ENCODE measurements at regions not wholly inside any gene's neighbourhood (a gene's known extent, or its start where the extent isn't known, plus 50 kb on each side); places are given as distances from the start of the nearest gene placed in this dataset.
A peak's percentile ranks its signal among the peaks of the same experiment; 100 is the strongest.

DNA sequence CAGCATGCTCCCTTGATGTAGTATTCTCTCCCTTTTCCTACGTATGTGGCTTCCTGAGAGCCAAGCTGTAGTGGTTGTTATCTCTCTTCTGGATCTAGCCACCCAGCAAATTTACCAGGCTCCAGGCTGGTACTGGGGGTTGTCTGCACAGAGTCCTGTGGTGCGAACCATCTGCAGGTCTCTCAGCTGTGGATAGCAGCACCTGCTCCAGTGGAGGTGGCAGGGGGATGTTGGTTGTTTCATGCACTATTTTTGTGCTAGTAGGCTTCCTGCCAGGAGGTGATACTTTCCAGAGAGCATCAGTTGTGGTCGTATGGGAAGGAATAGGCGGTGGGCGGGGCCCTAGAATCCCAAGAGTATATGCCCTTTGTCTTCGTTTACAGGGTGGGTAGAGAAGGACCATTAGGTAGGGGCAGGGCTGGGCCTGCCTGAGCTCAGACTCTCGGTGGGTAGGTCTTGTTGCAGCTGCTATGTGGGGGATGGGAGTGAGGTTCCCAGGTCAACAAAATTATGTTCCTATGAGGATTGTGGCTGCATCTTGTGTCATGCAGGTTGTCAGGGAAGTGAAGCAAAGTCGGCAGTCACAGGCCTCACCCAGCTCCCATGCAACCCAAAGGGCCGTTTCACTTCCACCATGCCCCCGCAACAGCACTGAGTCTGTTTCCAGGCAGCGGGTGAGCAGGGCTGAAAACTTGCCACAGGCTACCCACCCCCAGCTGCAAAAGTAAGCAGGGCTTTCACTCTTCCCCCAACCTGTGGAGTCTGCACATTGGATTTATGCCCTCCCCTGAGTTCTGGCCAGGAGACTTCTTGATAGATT lies 1139.5 kb downstream of the BCL11A start:
- no peaks in the 10 kb centered on the region for H4K20me1 ChIP-seq (ENCODE audit: insufficient read depth, low read length)
- H3K27ac ChIP-seq (ENCODE audit: low read length), result peak overlapping the region; percentile 90
- peaks cover 35% of the 10 kb centered on the region for H3K9me3 ChIP-seq (ENCODE audit: insufficient read depth, low read length, severe bottlenecking)
- DNase-seq (peak; percentile 95), ATAC-seq (ENCODE audit: insufficient read depth, low read depth) (peak; percentile 88)
- H3K27me3 ChIP-seq (ENCODE audit: insufficient read depth, low read length, poor library complexity), result no peaks in the 10 kb centered on the region
- peak overlapping the region; percentile 51; the same call in 1 of the 2 replicates for H2AFZ ChIP-seq (ENCODE audit: low read depth, low read length)
- peaks cover 44% of the 10 kb centered on the region for H3K4me1 ChIP-seq (ENCODE audit: insufficient read depth, low read length)
- H3K79me2 ChIP-seq (ENCODE audit: insufficient read depth, low read length), result no peaks in the 10 kb centered on the region
- H3K9ac ChIP-seq (ENCODE audit: low read depth, low read length), result peak overlapping the region; percentile 48
- no peak for TF ChIP-seq EZH2 (IDR thresholded peaks at IDR 0.05; ENCODE audit: borderline replicate concordance, low read depth, low read length, severe bottlenecking)
- TF ChIP-seq, protein P1, sequence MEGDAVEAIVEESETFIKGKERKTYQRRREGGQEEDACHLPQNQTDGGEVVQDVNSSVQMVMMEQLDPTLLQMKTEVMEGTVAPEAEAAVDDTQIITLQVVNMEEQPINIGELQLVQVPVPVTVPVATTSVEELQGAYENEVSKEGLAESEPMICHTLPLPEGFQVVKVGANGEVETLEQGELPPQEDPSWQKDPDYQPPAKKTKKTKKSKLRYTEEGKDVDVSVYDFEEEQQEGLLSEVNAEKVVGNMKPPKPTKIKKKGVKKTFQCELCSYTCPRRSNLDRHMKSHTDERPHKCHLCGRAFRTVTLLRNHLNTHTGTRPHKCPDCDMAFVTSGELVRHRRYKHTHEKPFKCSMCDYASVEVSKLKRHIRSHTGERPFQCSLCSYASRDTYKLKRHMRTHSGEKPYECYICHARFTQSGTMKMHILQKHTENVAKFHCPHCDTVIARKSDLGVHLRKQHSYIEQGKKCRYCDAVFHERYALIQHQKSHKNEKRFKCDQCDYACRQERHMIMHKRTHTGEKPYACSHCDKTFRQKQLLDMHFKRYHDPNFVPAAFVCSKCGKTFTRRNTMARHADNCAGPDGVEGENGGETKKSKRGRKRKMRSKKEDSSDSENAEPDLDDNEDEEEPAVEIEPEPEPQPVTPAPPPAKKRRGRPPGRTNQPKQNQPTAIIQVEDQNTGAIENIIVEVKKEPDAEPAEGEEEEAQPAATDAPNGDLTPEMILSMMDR (IDR thresholded peaks at IDR 0.05; ENCODE audit: borderline replicate concordance, extremely low read depth, low read length, poor library complexity, severe bottlenecking), result peak; percentile 3
- peak overlapping the region in 1 of 2 experiments; percentile 45; a peak in 2 of 4 replicates for H3K4me3 ChIP-seq (ENCODE audit: low read depth in 1 of 2, low read length in 2 of 2)
- peak overlapping the region; percentile 65 for H3K4me2 ChIP-seq (ENCODE audit: insufficient read depth, low read length)
- no peaks in the 10 kb centered on the region for H3K36me3 ChIP-seq (ENCODE audit: insufficient read depth, low read length)

DNA sequence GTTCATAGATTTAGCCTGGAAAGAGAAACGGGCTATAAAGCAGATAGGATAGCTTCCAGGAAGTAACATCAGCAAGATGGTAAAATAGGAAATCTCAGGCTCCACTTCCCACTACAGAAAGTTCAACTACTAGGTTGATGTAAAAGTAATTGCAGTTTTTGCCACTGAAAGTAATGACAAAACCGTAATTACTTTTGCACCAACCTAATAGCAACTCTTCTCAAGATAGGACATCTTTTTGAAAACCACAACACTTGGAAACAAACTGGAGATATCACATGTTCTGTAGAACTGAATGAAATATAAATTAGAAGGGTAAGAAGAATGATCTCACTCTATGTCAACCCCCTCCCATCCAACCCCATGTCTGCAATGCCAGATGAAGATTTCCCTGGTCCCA lies 1154.3 kb downstream of the BCL11A start:
- TF ChIP-seq, protein P1 (IDR thresholded peaks at IDR 0.05; ENCODE audit: borderline replicate concordance, extremely low read depth, low read length, poor library complexity, severe bottlenecking), result no peak
- TF ChIP-seq EZH2 (IDR thresholded peaks at IDR 0.05; ENCODE audit: borderline replicate concordance, low read depth, low read length, severe bottlenecking), result no peak
- Histone ChIP-seq H3K27ac (ENCODE audit: low read length) (no peak overlapping the region), H3K9ac (ENCODE audit: low read depth, low read length) (no peak overlapping the region), H3K27me3 (ENCODE audit: insufficient read depth, low read length, poor library complexity) (no peaks in the 10 kb centered on the region), H2AFZ (ENCODE audit: low read depth, low read length) (no peak overlapping the region; the same call in 1 of the 2 replicates), H4K20me1 (ENCODE audit: insufficient read depth, low read length) (no peaks in the 10 kb centered on the region), H3K79me2 (ENCODE audit: insufficient read depth, low read length) (no peaks in the 10 kb centered on the region), H3K4me2 (ENCODE audit: insufficient read depth, low read length) (no peak overlapping the region), H3K36me3 (ENCODE audit: insufficient read depth, low read length) (no peaks in the 10 kb centered on the region), H3K9me3 (ENCODE audit: insufficient read depth, low read length, severe bottlenecking) (peaks cover 13% of the 10 kb centered on the region), H3K4me1 (ENCODE audit: insufficient read depth, low read length) (peaks cover 26% of the 10 kb centered on the region), H3K4me3 (ENCODE audit: low read depth in 1 of 2, low read length in 2 of 2) (no peak overlapping the region)
- no peak for ATAC-seq (ENCODE audit: insufficient read depth, low read depth)
- DNase-seq, result no peak

DNA sequence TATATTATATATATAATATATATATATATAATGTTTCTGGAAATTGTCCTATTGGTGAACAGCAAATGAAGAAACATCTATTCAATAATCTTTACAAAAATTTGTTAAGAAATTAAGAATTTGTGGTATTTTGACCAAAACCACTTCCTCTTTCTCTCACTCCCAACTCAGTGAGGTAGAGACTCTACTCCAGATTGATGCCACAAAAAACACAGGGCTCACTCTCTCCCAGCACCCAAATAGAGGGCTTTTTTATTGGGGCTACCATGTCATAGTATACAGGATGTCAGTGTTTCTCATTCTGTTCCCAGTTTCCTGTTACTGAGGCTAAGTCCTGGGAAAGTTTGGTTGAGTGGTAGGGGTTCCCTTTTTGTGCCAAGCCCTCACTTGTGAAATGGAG lies 1155.4 kb downstream of the BCL11A start:
- no peaks in the 10 kb centered on the region for H3K27me3 ChIP-seq (ENCODE audit: insufficient read depth, low read length, poor library complexity)
- H3K9ac ChIP-seq (ENCODE audit: low read depth, low read length), result no peak overlapping the region
- peaks cover 7% of the 10 kb centered on the region for H3K9me3 ChIP-seq (ENCODE audit: insufficient read depth, low read length, severe bottlenecking)
- no peaks in the 10 kb centered on the region for H3K79me2 ChIP-seq (ENCODE audit: insufficient read depth, low read length)
- H3K27ac ChIP-seq (ENCODE audit: low read length), result peak overlapping the region; percentile 68
- ATAC-seq (ENCODE audit: insufficient read depth, low read depth) (peak; percentile 98), DNase-seq (peak; percentile 50)
- TF ChIP-seq, protein P1 (IDR thresholded peaks at IDR 0.05; ENCODE audit: borderline replicate concordance, extremely low read depth, low read length, poor library complexity, severe bottlenecking), result no peak
- no peak for TF ChIP-seq EZH2 (IDR thresholded peaks at IDR 0.05; ENCODE audit: borderline replicate concordance, low read depth, low read length, severe bottlenecking)
- no peaks in the 10 kb centered on the region for H4K20me1 ChIP-seq (ENCODE audit: insufficient read depth, low read length)
- H3K36me3 ChIP-seq (ENCODE audit: insufficient read depth, low read length), result no peaks in the 10 kb centered on the region
- H3K4me2 ChIP-seq (ENCODE audit: insufficient read depth, low read length), result no peak overlapping the region
- peaks cover 21% of the 10 kb centered on the region for H3K4me1 ChIP-seq (ENCODE audit: insufficient read depth, low read length)
- no peak overlapping the region; the same call in 1 of the 2 replicates for H2AFZ ChIP-seq (ENCODE audit: low read depth, low read length)
- no peak overlapping the region for H3K4me3 ChIP-seq (ENCODE audit: low read depth in 1 of 2, low read length in 2 of 2)
